ENCODE measurements at regions not wholly inside any gene's neighbourhood (a gene's known extent, or its start where the extent isn't known, plus 50 kb on each side); places are given as distances from the start of the nearest gene placed in this dataset.
"Not testable (repeated sequence)": the region's sequence is repeated elsewhere in the genome, so short reads cannot be mapped to it uniquely, and the experiment has no call there.

DNA sequence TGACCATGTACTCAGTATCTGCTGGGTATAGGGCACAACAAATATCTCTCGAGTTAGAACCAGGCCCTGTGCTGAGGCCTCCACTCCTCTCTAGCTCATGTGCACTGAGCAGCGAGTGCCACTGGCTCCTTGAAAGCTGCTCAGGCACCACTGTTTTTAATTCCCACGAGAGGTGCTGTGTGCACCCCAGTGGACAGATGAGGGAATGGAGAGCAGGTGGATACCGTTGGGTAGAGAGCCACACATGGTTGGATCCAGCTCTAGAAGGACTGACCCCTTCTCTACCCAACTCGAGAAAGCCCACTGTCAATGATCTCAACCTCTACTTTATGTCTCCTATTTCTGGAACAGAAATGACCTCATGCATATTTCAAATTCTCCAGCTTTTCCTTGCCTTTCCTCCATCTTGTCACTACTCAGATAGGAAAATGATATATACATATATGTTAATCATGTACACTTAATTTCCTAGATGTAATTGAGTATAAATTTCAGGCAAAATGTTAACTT lies 66.6 kb upstream of the SOX11 start:
- ATAC-seq; DNase-seq (ENCODE audit: missing footprints); intact Hi-C loops (cut with DNase I): not testable (repeated sequence)

DNA sequence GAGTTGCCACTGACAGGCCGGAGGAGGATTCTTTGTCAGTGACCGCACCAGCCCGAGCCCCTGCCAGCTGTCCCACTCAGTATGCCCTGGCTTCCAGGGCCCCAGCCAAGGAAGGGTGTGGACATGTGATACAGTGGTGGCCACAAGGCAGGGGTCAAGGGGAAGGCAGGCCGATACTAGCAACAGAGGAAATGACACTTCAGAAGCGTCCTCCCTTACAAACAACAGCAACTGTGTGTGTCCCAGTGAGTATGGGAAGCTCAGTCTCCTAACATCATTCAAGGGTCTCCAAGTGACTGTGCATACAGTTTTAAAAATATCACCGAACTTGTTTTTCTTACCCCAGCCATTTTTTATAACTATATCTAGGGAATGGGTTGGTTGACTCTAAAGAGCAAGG lies 63.7 kb upstream of the SOX11 start:
- intact Hi-C loops (cut with DNase I); ATAC-seq; DNase-seq (ENCODE audit: missing footprints): not testable (repeated sequence)

DNA sequence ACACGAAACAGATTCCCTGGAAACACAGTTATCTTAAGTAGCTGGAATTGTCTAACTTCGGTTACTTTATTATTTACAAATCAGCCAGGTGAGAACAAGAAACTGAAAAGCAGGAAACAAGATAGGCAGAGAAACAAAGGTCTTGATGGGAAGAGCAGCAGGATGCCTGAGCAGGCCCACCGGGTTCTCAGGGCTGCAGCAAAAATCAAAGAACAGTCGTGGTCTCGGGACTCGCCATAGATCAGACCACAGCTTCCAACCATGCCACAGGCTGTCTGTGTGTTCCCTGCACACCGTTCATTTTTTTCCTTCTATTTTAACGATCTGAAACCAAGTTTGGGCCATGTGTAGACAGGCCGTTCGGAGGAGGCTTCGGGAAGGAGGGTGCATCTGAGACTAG lies 62.7 kb upstream of the SOX11 start:
- intact Hi-C loops (cut with DNase I); ATAC-seq; DNase-seq (ENCODE audit: missing footprints): not testable (repeated sequence)

DNA sequence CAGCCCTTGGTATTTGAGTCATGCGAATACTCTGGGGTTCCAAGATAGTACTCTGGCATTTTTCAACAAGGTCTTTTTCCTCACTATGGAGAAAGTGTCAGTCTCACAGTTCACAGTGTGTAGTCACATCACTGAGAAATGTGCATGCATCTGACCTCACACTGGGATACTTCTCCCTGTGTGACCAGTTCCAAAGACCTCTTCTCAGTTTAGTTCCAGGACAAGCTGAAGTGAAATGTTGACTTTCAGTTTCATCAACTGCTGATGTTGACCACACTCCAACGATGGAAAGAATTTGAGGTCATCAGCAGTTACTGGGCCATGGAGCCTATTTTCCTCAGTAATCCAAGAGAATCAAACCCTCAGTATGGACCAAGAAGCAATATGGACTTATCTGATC lies 55.1 kb upstream of the SOX11 start:
- ATAC-seq; DNase-seq (ENCODE audit: missing footprints); intact Hi-C loops (cut with DNase I): not testable (repeated sequence)
